CD4-positive, alpha-beta T cell (primary cell): ENCODE measurements at regions not wholly inside any gene's neighbourhood (a gene's known extent, or its start where the extent isn't known, plus 50 kb on each side); places are given as distances from the start of the nearest gene placed in this dataset.

Experiments
- ATAC-seq: fragments of 200-7000 bp; cut with Tn5 transposase; one replicate; pipeline ENCODE4 v1.10.0; 2022; ENCODE audit warnings: mild to moderate bottlenecking; ENCODE audit not compliant: poor library complexity
- CTCF ChIA-PET: fragments of 350-600 bp; sonication (Branson Sonifier 250); formaldehyde crosslinking; loops from one replicate; lab custom pipeline; 2021; ENCODE audit warnings: antibody characterized with exemption, inconsistent platforms; lab: Charles Lee
- POLR2A ChIA-PET: fragments of 350-600 bp; sonication (Branson Sonifier 250); formaldehyde crosslinking; loops from one replicate; lab custom pipeline; 2021; ENCODE audit warnings: antibody characterized with exemption, inconsistent platforms; lab: Charles Lee
- DNase-seq, 14 experiments: peaks; one replicate each; pipeline ENCODE4 v3.0.0-alpha.2; 2013 to 2020; ENCODE audit warnings: mixed read lengths in 2 of 14
- H3K27ac ChIP-seq, 2 donors: one replicate each; pipeline versions ENCODE4 v1.5.1 to v1.7.0; 2013; ENCODE audit warnings: low read length in 2 of 2, low read depth in 1 of 2, mild to moderate bottlenecking in 1 of 2
- H3K27me3 ChIP-seq, 2 experiments: 1 replicate in 1 of 2; 2 replicates in 1 of 2; pipeline versions ENCODE4 v1.6.1 to v1.7.0; 2013; ENCODE audit warnings: low read length in 2 of 2, control low read depth in 1 of 2, mild to moderate bottlenecking in 1 of 2, moderate library complexity in 1 of 2; ENCODE audit not compliant: insufficient read depth in 2 of 2, control insufficient read depth in 1 of 2
- H3K36me3 ChIP-seq: one replicate; pipeline ENCODE4 v1.6.1; 2013; ENCODE audit warnings: low read length, control low read depth; ENCODE audit not compliant: insufficient read depth
- H3K4me1 ChIP-seq: one replicate; pipeline ENCODE4 v1.6.1; 2013; ENCODE audit warnings: low read length, control low read depth; ENCODE audit not compliant: insufficient read depth
- H3K4me3 ChIP-seq: one replicate; pipeline ENCODE4 v1.5.1; 2013; ENCODE audit warnings: mild to moderate bottlenecking, low read length, moderate library complexity
- H3K9me3 ChIP-seq, 2 experiments: 1 replicate in 1 of 2; 2 replicates in 1 of 2; pipeline versions ENCODE4 v1.6.1 to v1.7.0; 2013; ENCODE audit warnings: low read length in 2 of 2, mild to moderate bottlenecking in 2 of 2, control low read depth in 1 of 2, moderate library complexity in 1 of 2; ENCODE audit not compliant: control insufficient read depth in 1 of 2, insufficient read depth in 1 of 2
- H3K27ac Mint-ChIP-seq: one replicate; pipeline ENCODE4 v1.8.0; 2020; ENCODE audit warnings: mixed read lengths
- H3K27me3 Mint-ChIP-seq: one replicate; pipeline ENCODE4 v1.8.0; 2021; ENCODE audit warnings: mixed read lengths
- H3K36me3 Mint-ChIP-seq: one replicate; pipeline ENCODE4 v1.8.0; 2021; ENCODE audit warnings: low read depth, mixed read lengths
- H3K4me1 Mint-ChIP-seq: one replicate; pipeline ENCODE4 v1.8.0; 2021; ENCODE audit warnings: low read depth, mixed read lengths
- H3K4me3 Mint-ChIP-seq: one replicate; pipeline ENCODE4 v1.8.0; 2020; ENCODE audit warnings: mild to moderate bottlenecking, mixed read lengths
- H3K9me3 Mint-ChIP-seq: one replicate; pipeline ENCODE4 v1.8.0; 2020; ENCODE audit warnings: mixed read lengths
- CTCF ChIP-seq: fragments of 200-600 bp; IDR thresholded peaks from one replicate; pipeline ENCODE4 v1.8.0; 2022; ENCODE audit warnings: antibody characterized with exemption, mild to moderate bottlenecking
- intact Hi-C, 2 experiments: fragments of 100-400 bp; cut with DNase I in 1 of 2; cut with micrococcal nuclease in 1 of 2; formaldehyde crosslinking; loops; one replicate each; pipeline versions ENCODE4 v1.15.1 to v1.9.0; 2023 to 2025; cut with DNase I, micrococcal nuclease

DNA sequence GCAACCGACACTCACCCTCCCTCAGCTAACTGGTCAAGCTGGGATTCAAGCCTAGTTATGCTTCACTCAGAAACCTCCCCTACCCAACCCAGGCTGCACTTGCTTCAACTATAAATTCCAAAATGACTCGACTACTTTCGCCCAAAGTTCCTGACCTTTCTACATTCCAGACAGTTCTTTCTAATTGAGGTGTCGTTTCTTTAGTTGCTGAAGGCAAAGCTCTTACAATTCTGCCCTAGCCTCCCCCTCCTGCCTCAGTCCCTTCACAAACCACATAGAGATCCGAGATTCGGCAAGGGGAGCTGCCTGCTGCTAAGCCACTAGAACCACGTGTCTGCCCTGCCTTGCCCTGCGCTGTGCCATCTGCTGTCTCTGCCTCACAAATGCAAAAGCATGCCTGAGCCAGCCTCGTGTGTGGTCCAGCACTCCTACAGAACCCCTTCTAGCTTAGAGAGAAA is 74.7 kb upstream of the SH3GL3 start:
- no peaks in the 10 kb centered on the region for H3K36me3 ChIP-seq
- Mint-ChIP-seq H3K4me3 (no peak overlapping the region), H3K27ac (no peak overlapping the region), H3K4me1 (no peaks in the 10 kb centered on the region), H3K9me3 (no peaks in the 10 kb centered on the region), H3K27me3 (peaks cover 80% of the 10 kb centered on the region), H3K36me3 (no peaks in the 10 kb centered on the region)
- no peak for TF ChIP-seq CTCF
- no peak overlapping the region for H3K27ac ChIP-seq
- POLR2A ChIA-PET: no interaction called here
- ATAC-seq (no peak), DNase-seq (no peak)
- CTCF ChIA-PET: no interaction called here
- H3K9me3 ChIP-seq: peaks cover 0 to 3% of the 10 kb centered on the region in 2 experiments
- H3K4me3 ChIP-seq: no peak overlapping the region
- intact Hi-C loops: no loop called here
- no peaks in the 10 kb centered on the region for H3K4me1 ChIP-seq
- peaks cover 11 to 26% of the 10 kb centered on the region in 2 experiments for H3K27me3 ChIP-seq

- Mint-ChIP-seq H3K4me3 (no peak overlapping the region), H3K9me3 (no peaks in the 10 kb centered on the region), H3K4me1 (no peaks in the 10 kb centered on the region), H3K36me3 (no peaks in the 10 kb centered on the region), H3K27ac (no peak overlapping the region), H3K27me3 (peaks cover 54% of the 10 kb centered on the region)
- POLR2A ChIA-PET: no interaction called here
- DNase-seq: no peak
- intact Hi-C loops: no loop called here
- ATAC-seq: no peak
- no peaks in the 10 kb centered on the region for H3K36me3 ChIP-seq
- TF ChIP-seq CTCF: no peak
- CTCF ChIA-PET: no interaction called here
- H3K27me3 ChIP-seq: peaks cover 25 to 39% of the 10 kb centered on the region in 2 experiments
- H3K27ac ChIP-seq: no peak overlapping the region
- H3K4me3 ChIP-seq: no peak overlapping the region
- H3K4me1 ChIP-seq: no peaks in the 10 kb centered on the region
- peaks cover 0 to 9% of the 10 kb centered on the region in 2 experiments for H3K9me3 ChIP-seq
These were observed 68.1 kb upstream of the SH3GL3 start for GRCh38 chr15:83378921-83379578.

DNA sequence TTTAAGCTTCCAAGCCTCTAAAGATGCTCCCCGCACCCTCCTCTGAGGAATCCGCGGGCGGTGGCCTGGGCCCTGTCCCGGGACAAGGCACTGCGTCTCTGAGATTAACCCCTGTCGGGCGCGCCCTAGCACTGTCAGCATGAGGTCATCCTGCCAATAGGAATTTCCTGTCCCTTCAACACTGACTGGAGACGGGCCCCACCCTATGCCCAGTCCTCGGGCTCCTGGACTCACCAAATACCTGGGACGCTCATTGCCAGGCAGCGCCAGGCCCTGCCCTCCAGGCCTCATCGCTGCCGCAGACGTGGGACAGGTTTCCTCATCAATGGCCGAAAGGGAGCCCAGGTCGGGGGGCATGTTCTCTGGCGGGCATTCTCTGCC is 67.6 kb upstream of the SH3GL3 start:
- Histone ChIP-seq H3K9me3 (peaks cover 0 to 9% of the 10 kb centered on the region in 2 experiments), H3K27ac (no peak overlapping the region), H3K27me3 (peaks cover 25 to 39% of the 10 kb centered on the region in 2 experiments), H3K4me3 (no peak overlapping the region), H3K4me1 (no peaks in the 10 kb centered on the region), H3K36me3 (no peaks in the 10 kb centered on the region)
- no peak overlapping the region for H3K27ac Mint-ChIP-seq
- no peaks in the 10 kb centered on the region for H3K9me3 Mint-ChIP-seq
- ChIA-PET POLR2A (no interaction called here), CTCF (no interaction called here)
- no peak overlapping the region for H3K4me3 Mint-ChIP-seq
- DNase-seq (no peak), ATAC-seq (no peak)
- H3K27me3 Mint-ChIP-seq: peaks cover 49% of the 10 kb centered on the region
- no peaks in the 10 kb centered on the region for H3K36me3 Mint-ChIP-seq
- intact Hi-C loops: no loop called here
- no peak for TF ChIP-seq CTCF
- H3K4me1 Mint-ChIP-seq: no peaks in the 10 kb centered on the region
